Ishikawa (cell line): ENCODE measurements at regions not wholly inside any gene's neighbourhood (a gene's known extent, or its start where the extent isn't known, plus 50 kb on each side); places are given as distances from the start of the nearest gene placed in this dataset.

ENCODE experiments used
- EGR1 ChIP-seq: IDR thresholded peaks from 2 replicates; pipeline ENCODE4 v1.6.1; 2012
- EP300 ChIP-seq: IDR thresholded peaks from 2 replicates; pipeline ENCODE4 v1.6.1; 2012; ENCODE audit warnings: borderline replicate concordance
- FOXM1 ChIP-seq: IDR thresholded peaks from 2 replicates; pipeline ENCODE4 v1.6.1; 2012; ENCODE audit warnings: low read depth, borderline replicate concordance
- NFIC ChIP-seq: IDR thresholded peaks from 2 replicates; pipeline ENCODE4 v1.6.1; 2012
- RAD21 ChIP-seq: IDR thresholded peaks from 2 replicates; pipeline ENCODE4 v1.6.1; 2012; ENCODE audit warnings: low read depth
- TEAD4 ChIP-seq: IDR thresholded peaks from 2 replicates; pipeline ENCODE4 v1.6.1; 2012
- YY1 ChIP-seq: IDR thresholded peaks from 2 replicates; pipeline ENCODE4 v1.6.1; 2012; ENCODE audit warnings: low read depth
- ZBTB7A ChIP-seq: IDR thresholded peaks from 2 replicates; pipeline ENCODE4 v1.6.1; 2012; ENCODE audit warnings: low read depth
- TF ChIP-seq, protein P1 (sequence below): IDR thresholded peaks from 2 replicates; pipeline ENCODE4 v1.6.1; 2012
- TF ChIP-seq, protein P2 (sequence below): IDR thresholded peaks from 2 replicates; pipeline ENCODE4 v1.6.1; 2012
- TF ChIP-seq, protein P3 (sequence below): IDR thresholded peaks from 2 replicates; pipeline ENCODE4 v1.6.1; 2012; ENCODE audit warnings: low read depth, mild to moderate bottlenecking

DNA sequence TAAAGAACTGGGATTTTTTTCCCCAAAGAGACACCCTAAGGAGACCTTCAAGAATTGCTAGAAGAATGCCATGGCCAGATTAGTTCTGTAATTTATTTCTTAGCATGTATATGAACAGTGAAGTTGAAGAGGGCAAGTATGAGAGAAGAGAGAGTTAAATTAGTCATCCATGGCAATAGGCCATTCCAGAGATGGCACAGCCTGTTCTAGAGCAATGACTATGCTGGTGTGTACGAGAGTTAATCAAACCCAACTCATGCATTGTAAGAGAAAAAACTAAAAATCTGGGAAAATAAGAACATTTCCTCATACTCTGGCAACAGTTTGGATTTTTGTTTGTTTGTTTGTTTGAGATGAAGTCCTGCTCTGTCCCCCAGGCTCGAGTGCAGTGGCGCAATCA lies 112.1 kb upstream of the PIK3C3 start:
- TF ChIP-seq RAD21: no peak
- no peak for TF ChIP-seq TEAD4
- TF ChIP-seq YY1: no peak
- TF ChIP-seq NFIC: no peak
- TF ChIP-seq, protein P1, sequence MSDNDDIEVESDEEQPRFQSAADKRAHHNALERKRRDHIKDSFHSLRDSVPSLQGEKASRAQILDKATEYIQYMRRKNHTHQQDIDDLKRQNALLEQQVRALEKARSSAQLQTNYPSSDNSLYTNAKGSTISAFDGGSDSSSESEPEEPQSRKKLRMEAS: no peak
- TF ChIP-seq, protein P2, sequence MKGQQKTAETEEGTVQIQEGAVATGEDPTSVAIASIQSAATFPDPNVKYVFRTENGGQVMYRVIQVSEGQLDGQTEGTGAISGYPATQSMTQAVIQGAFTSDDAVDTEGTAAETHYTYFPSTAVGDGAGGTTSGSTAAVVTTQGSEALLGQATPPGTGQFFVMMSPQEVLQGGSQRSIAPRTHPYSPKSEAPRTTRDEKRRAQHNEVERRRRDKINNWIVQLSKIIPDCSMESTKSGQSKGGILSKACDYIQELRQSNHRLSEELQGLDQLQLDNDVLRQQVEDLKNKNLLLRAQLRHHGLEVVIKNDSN: no peak
- TF ChIP-seq EGR1: no peak
- no peak for TF ChIP-seq FOXM1
- no peak for TF ChIP-seq EP300
- no peak for TF ChIP-seq ZBTB7A
- TF ChIP-seq, protein P3, sequence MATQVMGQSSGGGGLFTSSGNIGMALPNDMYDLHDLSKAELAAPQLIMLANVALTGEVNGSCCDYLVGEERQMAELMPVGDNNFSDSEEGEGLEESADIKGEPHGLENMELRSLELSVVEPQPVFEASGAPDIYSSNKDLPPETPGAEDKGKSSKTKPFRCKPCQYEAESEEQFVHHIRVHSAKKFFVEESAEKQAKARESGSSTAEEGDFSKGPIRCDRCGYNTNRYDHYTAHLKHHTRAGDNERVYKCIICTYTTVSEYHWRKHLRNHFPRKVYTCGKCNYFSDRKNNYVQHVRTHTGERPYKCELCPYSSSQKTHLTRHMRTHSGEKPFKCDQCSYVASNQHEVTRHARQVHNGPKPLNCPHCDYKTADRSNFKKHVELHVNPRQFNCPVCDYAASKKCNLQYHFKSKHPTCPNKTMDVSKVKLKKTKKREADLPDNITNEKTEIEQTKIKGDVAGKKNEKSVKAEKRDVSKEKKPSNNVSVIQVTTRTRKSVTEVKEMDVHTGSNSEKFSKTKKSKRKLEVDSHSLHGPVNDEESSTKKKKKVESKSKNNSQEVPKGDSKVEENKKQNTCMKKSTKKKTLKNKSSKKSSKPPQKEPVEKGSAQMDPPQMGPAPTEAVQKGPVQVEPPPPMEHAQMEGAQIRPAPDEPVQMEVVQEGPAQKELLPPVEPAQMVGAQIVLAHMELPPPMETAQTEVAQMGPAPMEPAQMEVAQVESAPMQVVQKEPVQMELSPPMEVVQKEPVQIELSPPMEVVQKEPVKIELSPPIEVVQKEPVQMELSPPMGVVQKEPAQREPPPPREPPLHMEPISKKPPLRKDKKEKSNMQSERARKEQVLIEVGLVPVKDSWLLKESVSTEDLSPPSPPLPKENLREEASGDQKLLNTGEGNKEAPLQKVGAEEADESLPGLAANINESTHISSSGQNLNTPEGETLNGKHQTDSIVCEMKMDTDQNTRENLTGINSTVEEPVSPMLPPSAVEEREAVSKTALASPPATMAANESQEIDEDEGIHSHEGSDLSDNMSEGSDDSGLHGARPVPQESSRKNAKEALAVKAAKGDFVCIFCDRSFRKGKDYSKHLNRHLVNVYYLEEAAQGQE: no peak
